ENCODE measurements at regions not wholly inside any gene's neighbourhood (a gene's known extent, or its start where the extent isn't known, plus 50 kb on each side); places are given as distances from the start of the nearest gene placed in this dataset.

- no peak overlapping the region for H3K4me3 ChIP-seq (ENCODE audit: low read depth, low read length)
- CTCF ChIA-PET: no interaction called here
Observed at GRCh38 chr12:33759279-33759678, 263.0 kb upstream of the ALG10 start.

GRCh38 chr12:33763331-33763730 is 259.0 kb upstream of the ALG10 start:
- no peaks in the 10 kb centered on the region for H3K9me3 ChIP-seq (ENCODE audit: control insufficient read depth, insufficient read depth, low read depth, low read length)
- CTCF ChIA-PET: no interaction called here
- POLR2A ChIA-PET: no interaction called here
- H3K4me1 ChIP-seq (ENCODE audit: control insufficient read depth, insufficient read depth, low read length): no peaks in the 10 kb centered on the region
- H3K36me3 ChIP-seq (ENCODE audit: control insufficient read depth in 2 of 2, insufficient read depth in 1 of 2, low read length in 2 of 2): no peaks in the 10 kb centered on the region
- no peak overlapping the region for H3K27ac ChIP-seq (ENCODE audit: extremely low read depth, low read depth, low read length)
- no peak overlapping the region for H3K4me3 ChIP-seq (ENCODE audit: low read depth, low read length)
- TF ChIP-seq ZBTB48 (tag by site-specific recombination; IDR thresholded peaks at IDR 0.05) (no peak), ZNF600 (tag by site-specific recombination; IDR thresholded peaks at IDR 0.05) (no peak), ZNF16 (tag by site-specific recombination; IDR thresholded peaks at IDR 0.05; ENCODE audit: low read depth) (no peak), ZNF596 (tag by site-specific recombination; IDR thresholded peaks at IDR 0.05) (no peak), SP2 (tag by site-specific recombination; IDR thresholded peaks at IDR 0.05) (no peak), ZNF837 (tag by site-specific recombination; IDR thresholded peaks at IDR 0.05) (no peak), ZBTB11 (tag by site-specific recombination; conservative IDR thresholded peaks at IDR 0.05; ENCODE audit: low read depth) (no peak), REST (tag by site-specific recombination; IDR thresholded peaks at IDR 0.05) (no peak), KLF1 (tag by site-specific recombination; IDR thresholded peaks at IDR 0.05) (no peak)

More at GRCh38 chr12:33759279-33759678, 263.0 kb upstream of the ALG10 start:
- Histone ChIP-seq H3K4me1 (ENCODE audit: control insufficient read depth, insufficient read depth, low read length) (no peaks in the 10 kb centered on the region), H3K27ac (ENCODE audit: extremely low read depth, low read depth, low read length) (no peak overlapping the region), H3K9me3 (ENCODE audit: control insufficient read depth, insufficient read depth, low read depth, low read length) (no peaks in the 10 kb centered on the region), H3K36me3 (ENCODE audit: control insufficient read depth in 2 of 2, insufficient read depth in 1 of 2, low read length in 2 of 2) (no peaks in the 10 kb centered on the region)
- TF ChIP-seq ZBTB8A (tag by site-specific recombination; IDR thresholded peaks at IDR 0.05) (no peak), ZNF561 (tag by site-specific recombination; IDR thresholded peaks at IDR 0.05; ENCODE audit: borderline replicate concordance) (no peak), GLI4 (tag by site-specific recombination; IDR thresholded peaks at IDR 0.05) (no peak), ZNF621 (tag by site-specific recombination; IDR thresholded peaks at IDR 0.05) (no peak), PRDM1 (tag by site-specific recombination; IDR thresholded peaks at IDR 0.05) (no peak), ZNF398 (tag by site-specific recombination; IDR thresholded peaks at IDR 0.05) (no peak), ZNF16 (tag by site-specific recombination; IDR thresholded peaks at IDR 0.05; ENCODE audit: low read depth) (no peak), ZNF23 (tag by site-specific recombination; IDR thresholded peaks at IDR 0.05; ENCODE audit: borderline replicate concordance) (no peak), ZNF692 (tag by site-specific recombination; IDR thresholded peaks at IDR 0.05) (no peak), ZSCAN18 (tag by site-specific recombination; IDR thresholded peaks at IDR 0.05) (no peak), KLF10 (tag by site-specific recombination; IDR thresholded peaks at IDR 0.05) (no peak), ZBTB6 (tag by site-specific recombination; IDR thresholded peaks at IDR 0.05) (no peak)
- POLR2A ChIA-PET: no interaction called here
